Thyroid gland (tissue), 4 donors: ENCODE measurements at regions not wholly inside any gene's neighbourhood (a gene's known extent, or its start where the extent isn't known, plus 50 kb on each side); places are given as distances from the start of the nearest gene placed in this dataset.

Experiments
- POLR2A ChIP-seq, 2 donors: fragments of 450-650 bp; IDR thresholded peaks; one replicate each; pipeline ENCODE4 v1.6.1; 2017; ENCODE audit warnings: antibody characterized with exemption in 2 of 2, mild to moderate bottlenecking in 2 of 2, moderate library complexity in 1 of 2
- TF ChIP-seq, protein P1 (sequence below), 6 experiments: fragments of 200-600 bp in 3 of 6; fragments of 450-650 bp in 3 of 6; sonication (generic) in 3 of 6; IDR thresholded peaks; one replicate each; pipeline ENCODE4 v1.5.1; 2016 to 2019; ENCODE audit warnings: antibody characterized with exemption in 6 of 6, mild to moderate bottlenecking in 2 of 6, inconsistent platforms in 1 of 6, moderate library complexity in 1 of 6

- TF ChIP-seq, protein P1, sequence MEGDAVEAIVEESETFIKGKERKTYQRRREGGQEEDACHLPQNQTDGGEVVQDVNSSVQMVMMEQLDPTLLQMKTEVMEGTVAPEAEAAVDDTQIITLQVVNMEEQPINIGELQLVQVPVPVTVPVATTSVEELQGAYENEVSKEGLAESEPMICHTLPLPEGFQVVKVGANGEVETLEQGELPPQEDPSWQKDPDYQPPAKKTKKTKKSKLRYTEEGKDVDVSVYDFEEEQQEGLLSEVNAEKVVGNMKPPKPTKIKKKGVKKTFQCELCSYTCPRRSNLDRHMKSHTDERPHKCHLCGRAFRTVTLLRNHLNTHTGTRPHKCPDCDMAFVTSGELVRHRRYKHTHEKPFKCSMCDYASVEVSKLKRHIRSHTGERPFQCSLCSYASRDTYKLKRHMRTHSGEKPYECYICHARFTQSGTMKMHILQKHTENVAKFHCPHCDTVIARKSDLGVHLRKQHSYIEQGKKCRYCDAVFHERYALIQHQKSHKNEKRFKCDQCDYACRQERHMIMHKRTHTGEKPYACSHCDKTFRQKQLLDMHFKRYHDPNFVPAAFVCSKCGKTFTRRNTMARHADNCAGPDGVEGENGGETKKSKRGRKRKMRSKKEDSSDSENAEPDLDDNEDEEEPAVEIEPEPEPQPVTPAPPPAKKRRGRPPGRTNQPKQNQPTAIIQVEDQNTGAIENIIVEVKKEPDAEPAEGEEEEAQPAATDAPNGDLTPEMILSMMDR (IDR thresholded peaks at IDR 0.05): no peak
- TF ChIP-seq POLR2A (IDR thresholded peaks at IDR 0.05): no peak
Measured at GRCh38 chr7:1318661-1319060, 86.0 kb downstream of the UNCX start.
